HEK293 (cell line): ENCODE measurements at regions not wholly inside any gene's neighbourhood (a gene's known extent, or its start where the extent isn't known, plus 50 kb on each side); places are given as distances from the start of the nearest gene placed in this dataset.
A peak's percentile ranks its signal among the peaks of the same experiment; 100 is the strongest.

Source experiments
- CTCF ChIA-PET: fragments of 350-600 bp; formaldehyde crosslinking; extraction: SDS; loops from one replicate; lab custom pipeline; 2021; ENCODE audit warnings: antibody characterized with exemption; lab: Yijun Ruan, JAX
- POLR2A ChIA-PET: fragments of 300-600 bp; formaldehyde crosslinking; extraction: SDS; loops from one replicate; lab custom pipeline; 2020; ENCODE audit warnings: antibody characterized with exemption, inconsistent platforms; lab: Yijun Ruan, JAX
- H3K27ac ChIP-seq: fragments of 200-500 bp; sonication (Bioruptor generic); 2 replicates; pipeline ENCODE4 v1.5.1; 2014; ENCODE audit warnings: low read depth, low read length, control low read depth, inconsistent platforms; ENCODE audit errors: extremely low read depth
- H3K36me3 ChIP-seq, 2 experiments: fragments of 200-500 bp in 1 of 2; sonication (Bioruptor generic) in 1 of 2; 1 replicate in 1 of 2; 2 replicates in 1 of 2; pipeline ENCODE4 v1.5.1; 2014 to 2017; ENCODE audit warnings: inconsistent platforms in 2 of 2, low read length in 2 of 2; ENCODE audit not compliant: control insufficient read depth in 2 of 2, insufficient read depth in 1 of 2
- H3K4me1 ChIP-seq: fragments of 200-500 bp; sonication (Bioruptor generic); 2 replicates; pipeline ENCODE4 v1.5.1; 2014; ENCODE audit warnings: mild to moderate bottlenecking, low read length, inconsistent platforms; ENCODE audit not compliant: control insufficient read depth, insufficient read depth
- H3K4me3 ChIP-seq: 2 replicates; pipeline ENCODE4 v1.5.1; 2011; ENCODE audit warnings: low read depth, mild to moderate bottlenecking, control low read depth, low read length, moderate library complexity
- H3K9me3 ChIP-seq: fragments of 200-500 bp; sonication (Bioruptor generic); 2 replicates; pipeline ENCODE4 v1.5.1; 2014; ENCODE audit warnings: low read depth, low read length, inconsistent platforms; ENCODE audit not compliant: control insufficient read depth, insufficient read depth
- CTCF ChIP-seq: fragments of 450-650 bp; formaldehyde crosslinking; IDR thresholded peaks from 2 replicates; pipeline ENCODE4 v1.5.1; 2016; ENCODE audit warnings: missing biosample characterization, missing genetic modification characterization
- EGR2 ChIP-seq: fragments of 450-650 bp; formaldehyde crosslinking; IDR thresholded peaks from 2 replicates; pipeline ENCODE4 v1.5.1; 2016; ENCODE audit warnings: low read depth, missing biosample characterization, missing genetic modification characterization
- FEZF1 ChIP-seq: fragments of 450-650 bp; formaldehyde crosslinking; IDR thresholded peaks from 2 replicates; pipeline ENCODE4 v1.5.1; 2016; ENCODE audit warnings: missing biosample characterization, missing genetic modification characterization
- HOXA7 ChIP-seq: sonication (generic); formaldehyde crosslinking; IDR thresholded peaks from 2 replicates; pipeline ENCODE4 v1.8.1; 2022; ENCODE audit warnings: missing genetic modification reagents, borderline replicate concordance
- OVOL3 ChIP-seq: fragments of 450-650 bp; formaldehyde crosslinking; IDR thresholded peaks from 2 replicates; pipeline ENCODE4 v1.5.1; 2016; ENCODE audit warnings: missing biosample characterization, missing genetic modification characterization
- YY2 ChIP-seq: fragments of 450-650 bp; formaldehyde crosslinking; IDR thresholded peaks from 2 replicates; pipeline ENCODE4 v1.5.1; 2016; ENCODE audit warnings: missing biosample characterization, missing genetic modification characterization
- ZBTB17 ChIP-seq: fragments of 450-650 bp; formaldehyde crosslinking; IDR thresholded peaks from 2 replicates; pipeline ENCODE4 v1.5.1; 2016; ENCODE audit warnings: missing biosample characterization, missing genetic modification characterization
- ZEB2 ChIP-seq: fragments of 450-650 bp; formaldehyde crosslinking; IDR thresholded peaks from 2 replicates; pipeline ENCODE4 v1.5.1; 2016; ENCODE audit warnings: missing biosample characterization, missing genetic modification characterization
- ZFHX2 ChIP-seq: fragments of 450-650 bp; formaldehyde crosslinking; conservative IDR thresholded peaks from 2 replicates; pipeline ENCODE4 v1.5.1; 2016; ENCODE audit warnings: missing biosample characterization, missing genetic modification characterization
- ZNF138 ChIP-seq: fragments of 450-650 bp; formaldehyde crosslinking; IDR thresholded peaks from 2 replicates; pipeline ENCODE4 v1.5.1; 2016; ENCODE audit warnings: missing biosample characterization, missing genetic modification characterization, borderline replicate concordance
- ZNF146 ChIP-seq: fragments of 450-650 bp; formaldehyde crosslinking; IDR thresholded peaks from 2 replicates; pipeline ENCODE4 v1.5.1; 2016; ENCODE audit warnings: missing biosample characterization, missing genetic modification characterization
- ZNF18 ChIP-seq: fragments of 450-650 bp; formaldehyde crosslinking; IDR thresholded peaks from 2 replicates; pipeline ENCODE4 v1.5.1; 2016; ENCODE audit warnings: missing biosample characterization, missing genetic modification characterization
- ZNF223 ChIP-seq: fragments of 450-650 bp; formaldehyde crosslinking; IDR thresholded peaks from 2 replicates; pipeline ENCODE4 v1.5.1; 2016; ENCODE audit warnings: missing biosample characterization, missing genetic modification characterization
- ZNF394 ChIP-seq: fragments of 450-650 bp; formaldehyde crosslinking; IDR thresholded peaks from 2 replicates; pipeline ENCODE4 v1.5.1; 2016; ENCODE audit warnings: missing biosample characterization, missing genetic modification characterization, mild to moderate bottlenecking, moderate library complexity, borderline replicate concordance
- ZNF473 ChIP-seq: fragments of 450-650 bp; formaldehyde crosslinking; IDR thresholded peaks from 2 replicates; pipeline ENCODE4 v1.5.1; 2017; ENCODE audit warnings: missing biosample characterization, missing genetic modification characterization
- ZNF580 ChIP-seq: fragments of 450-650 bp; formaldehyde crosslinking; IDR thresholded peaks from 2 replicates; pipeline ENCODE4 v1.5.1; 2016; ENCODE audit warnings: missing biosample characterization, missing genetic modification characterization
- ZNF626 ChIP-seq: fragments of 450-650 bp; sonication (Bioruptor Pico); formaldehyde crosslinking; IDR thresholded peaks from 2 replicates; pipeline ENCODE4 v1.5.1; 2018; ENCODE audit warnings: missing biosample characterization, missing genetic modification characterization, inconsistent platforms
- ZNF660 ChIP-seq: fragments of 450-650 bp; IDR thresholded peaks from 2 replicates; pipeline ENCODE4 v1.5.1; 2018; ENCODE audit warnings: missing biosample characterization, mild to moderate bottlenecking, missing genetic modification characterization
- ZNF677 ChIP-seq: fragments of 450-650 bp; IDR thresholded peaks from 2 replicates; pipeline ENCODE4 v1.5.0; 2018; ENCODE audit warnings: missing biosample characterization, mild to moderate bottlenecking, missing genetic modification characterization, moderate library complexity
- TF ChIP-seq, protein P1 (sequence below): fragments of 450-650 bp; formaldehyde crosslinking; IDR thresholded peaks from 2 replicates; pipeline ENCODE4; 2016; ENCODE audit warnings: missing biosample characterization, missing genetic modification characterization
- TF ChIP-seq, protein P2 (sequence below): fragments of 450-650 bp; IDR thresholded peaks from 2 replicates; pipeline ENCODE4 v1.5.1; 2018; ENCODE audit warnings: missing biosample characterization, mild to moderate bottlenecking, missing genetic modification characterization
- TF ChIP-seq, protein P3 (sequence below): fragments of 450-650 bp; formaldehyde crosslinking; IDR thresholded peaks from 2 replicates; pipeline ENCODE4 v1.5.0; 2017; ENCODE audit warnings: missing biosample characterization, missing genetic modification characterization, borderline replicate concordance

- Histone ChIP-seq H3K4me3 (no peak overlapping the region), H3K4me1 (peaks cover 4% of the 10 kb centered on the region; the same call in 1 of the 2 replicates), H3K36me3 (peaks cover 0 to 48% of the 10 kb centered on the region in 2 experiments; a peak in 1 of 3 replicates), H3K27ac (no peak overlapping the region), H3K9me3 (no peaks in the 10 kb centered on the region)
- CTCF ChIA-PET, result no interaction called here
- TF ChIP-seq EGR2 (tag by site-specific recombination) (peak; percentile 82; the same call in 1 of the 2 replicates), ZNF146 (tag by site-specific recombination) (no peak), ZNF580 (tag by site-specific recombination) (no peak), HOXA7 (no peak), ZNF473 (tag by site-specific recombination) (no peak), CTCF (tag by site-specific recombination) (no peak), ZNF660 (no peak), ZEB2 (tag by site-specific recombination) (no peak), ZFHX2 (tag by site-specific recombination) (peak; percentile 63)
- TF ChIP-seq, protein P1, sequence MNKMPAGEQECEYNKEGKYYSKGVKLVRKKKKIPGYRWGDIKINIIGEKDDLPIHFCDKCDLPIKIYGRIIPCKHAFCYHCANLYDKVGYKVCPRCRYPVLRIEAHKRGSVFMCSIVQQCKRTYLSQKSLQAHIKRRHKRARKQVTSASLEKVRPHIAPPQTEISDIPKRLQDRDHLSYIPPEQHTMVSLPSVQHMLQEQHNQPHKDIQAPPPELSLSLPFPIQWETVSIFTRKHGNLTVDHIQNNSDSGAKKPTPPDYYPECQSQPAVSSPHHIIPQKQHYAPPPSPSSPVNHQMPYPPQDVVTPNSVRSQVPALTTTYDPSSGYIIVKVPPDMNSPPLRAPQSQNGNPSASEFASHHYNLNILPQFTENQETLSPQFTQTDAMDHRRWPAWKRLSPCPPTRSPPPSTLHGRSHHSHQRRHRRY (tag by site-specific recombination), result no peak
- TF ChIP-seq, protein P2, sequence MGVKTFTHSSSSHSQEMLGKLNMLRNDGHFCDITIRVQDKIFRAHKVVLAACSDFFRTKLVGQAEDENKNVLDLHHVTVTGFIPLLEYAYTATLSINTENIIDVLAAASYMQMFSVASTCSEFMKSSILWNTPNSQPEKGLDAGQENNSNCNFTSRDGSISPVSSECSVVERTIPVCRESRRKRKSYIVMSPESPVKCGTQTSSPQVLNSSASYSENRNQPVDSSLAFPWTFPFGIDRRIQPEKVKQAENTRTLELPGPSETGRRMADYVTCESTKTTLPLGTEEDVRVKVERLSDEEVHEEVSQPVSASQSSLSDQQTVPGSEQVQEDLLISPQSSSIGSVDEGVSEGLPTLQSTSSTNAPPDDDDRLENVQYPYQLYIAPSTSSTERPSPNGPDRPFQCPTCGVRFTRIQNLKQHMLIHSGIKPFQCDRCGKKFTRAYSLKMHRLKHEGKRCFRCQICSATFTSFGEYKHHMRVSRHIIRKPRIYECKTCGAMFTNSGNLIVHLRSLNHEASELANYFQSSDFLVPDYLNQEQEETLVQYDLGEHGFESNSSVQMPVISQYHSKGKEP, result no peak
- POLR2A ChIA-PET, result no interaction called here
These were observed 78.9 kb downstream of the NCOR2 start for GRCh38 chr12:124488520-124488919.

DNA sequence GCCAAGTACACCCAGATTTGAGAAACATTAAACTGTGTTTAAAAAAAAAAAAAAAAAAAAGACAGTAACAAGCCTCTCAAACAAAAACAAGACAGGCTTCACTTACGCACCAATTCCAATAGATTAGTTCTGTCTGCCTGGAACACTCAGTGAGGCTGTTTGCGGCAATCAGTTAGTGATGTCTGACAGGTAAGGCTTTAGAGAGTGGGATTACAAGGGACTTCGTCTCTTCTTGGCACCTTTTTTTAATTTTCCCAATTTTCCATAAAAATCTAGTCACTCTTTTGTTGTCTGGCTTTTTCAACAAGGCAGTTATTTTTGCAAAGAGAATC lies 79.6 kb downstream of the NCOR2 start:
- H3K4me1 ChIP-seq, result peaks cover 4% of the 10 kb centered on the region; the same call in 1 of the 2 replicates
- POLR2A ChIA-PET, result no interaction called here
- no peak overlapping the region for H3K27ac ChIP-seq
- H3K36me3 ChIP-seq, result peaks cover 0 to 51% of the 10 kb centered on the region in 2 experiments; a peak in 1 of 3 replicates
- TF ChIP-seq ZBTB17 (tag by site-specific recombination) (peak; percentile 94), FEZF1 (tag by site-specific recombination) (no peak)
- TF ChIP-seq, all 188 proteins: peak for 1
- Histone ChIP-seq H3K4me3 (no peak overlapping the region), H3K9me3 (no peaks in the 10 kb centered on the region)
- CTCF ChIA-PET, result no interaction called here

DNA sequence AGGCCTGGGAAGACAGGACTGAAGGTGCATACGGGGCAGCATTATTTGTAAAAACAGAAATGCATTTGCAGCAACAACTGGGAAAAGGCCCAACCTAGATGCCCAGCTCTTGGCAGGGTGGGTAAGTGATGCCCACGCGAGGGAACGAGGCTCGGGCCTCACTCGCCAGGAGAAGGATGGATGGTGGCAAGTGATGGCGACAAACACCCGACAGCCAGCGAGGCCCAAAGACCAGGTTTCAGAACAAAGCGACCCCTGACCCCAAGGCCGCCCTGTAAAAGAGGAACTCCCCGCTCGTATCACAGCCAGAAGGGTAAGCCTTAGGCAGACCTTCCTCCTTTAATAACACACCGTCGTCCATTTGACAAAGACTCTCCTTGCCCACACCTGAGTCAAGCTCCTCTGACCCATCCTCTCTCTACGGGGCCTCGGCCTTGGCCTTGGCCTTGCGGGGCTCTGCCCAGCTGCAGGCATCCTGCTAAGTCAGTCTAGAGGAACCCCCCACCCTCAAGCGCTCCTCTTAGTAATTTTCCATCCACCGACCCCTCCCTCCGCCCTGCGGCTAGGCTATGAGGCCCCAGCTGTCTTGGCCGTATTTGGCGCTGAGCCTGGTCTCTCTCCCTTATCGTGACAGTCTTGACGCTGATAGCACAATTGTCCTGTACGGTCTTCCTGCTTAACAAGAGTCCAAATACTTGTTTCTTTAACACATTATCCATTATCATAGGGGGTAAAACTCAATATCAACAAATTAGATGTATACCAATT lies 80.2 kb downstream of the NCOR2 start:
- H3K9me3 ChIP-seq, result no peaks in the 10 kb centered on the region
- H3K4me3 ChIP-seq, result no peak overlapping the region
- H3K4me1 ChIP-seq, result peaks cover 4% of the 10 kb centered on the region; the same call in 1 of the 2 replicates
- H3K36me3 ChIP-seq, result peaks cover 0 to 53% of the 10 kb centered on the region in 2 experiments; a peak in 1 of 3 replicates
- ChIA-PET CTCF (interaction anchor here (0.6 kb wide), 1 partner anchor 68 kb away, joined by 4 read pairs; no protein-coding TSS in a partner anchor), POLR2A (no interaction called here)
- H3K27ac ChIP-seq, result no peak overlapping the region
- TF ChIP-seq ZNF394 (tag by site-specific recombination) (no peak), OVOL3 (tag by site-specific recombination) (no peak), ZNF138 (tag by site-specific recombination) (no peak), ZNF580 (tag by site-specific recombination) (no peak), ZNF626 (tag by site-specific recombination) (no peak), ZNF677 (tag by site-specific recombination) (no peak), ZNF18 (tag by site-specific recombination) (no peak), YY2 (tag by site-specific recombination) (no peak), ZNF223 (no peak)
- TF ChIP-seq, protein P3, sequence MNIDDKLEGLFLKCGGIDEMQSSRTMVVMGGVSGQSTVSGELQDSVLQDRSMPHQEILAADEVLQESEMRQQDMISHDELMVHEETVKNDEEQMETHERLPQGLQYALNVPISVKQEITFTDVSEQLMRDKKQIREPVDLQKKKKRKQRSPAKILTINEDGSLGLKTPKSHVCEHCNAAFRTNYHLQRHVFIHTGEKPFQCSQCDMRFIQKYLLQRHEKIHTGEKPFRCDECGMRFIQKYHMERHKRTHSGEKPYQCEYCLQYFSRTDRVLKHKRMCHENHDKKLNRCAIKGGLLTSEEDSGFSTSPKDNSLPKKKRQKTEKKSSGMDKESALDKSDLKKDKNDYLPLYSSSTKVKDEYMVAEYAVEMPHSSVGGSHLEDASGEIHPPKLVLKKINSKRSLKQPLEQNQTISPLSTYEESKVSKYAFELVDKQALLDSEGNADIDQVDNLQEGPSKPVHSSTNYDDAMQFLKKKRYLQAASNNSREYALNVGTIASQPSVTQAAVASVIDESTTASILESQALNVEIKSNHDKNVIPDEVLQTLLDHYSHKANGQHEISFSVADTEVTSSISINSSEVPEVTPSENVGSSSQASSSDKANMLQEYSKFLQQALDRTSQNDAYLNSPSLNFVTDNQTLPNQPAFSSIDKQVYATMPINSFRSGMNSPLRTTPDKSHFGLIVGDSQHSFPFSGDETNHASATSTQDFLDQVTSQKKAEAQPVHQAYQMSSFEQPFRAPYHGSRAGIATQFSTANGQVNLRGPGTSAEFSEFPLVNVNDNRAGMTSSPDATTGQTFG, result no peak
